ENCODE measurements at regions not wholly inside any gene's neighbourhood (a gene's known extent, or its start where the extent isn't known, plus 50 kb on each side); places are given as distances from the start of the nearest gene placed in this dataset.

- H3K4me3 ChIP-seq (ENCODE audit: low read depth, low read length) = no peak overlapping the region
- no peaks in the 10 kb centered on the region for H3K9me3 ChIP-seq (ENCODE audit: control insufficient read depth, insufficient read depth, low read length)
- H3K36me3 ChIP-seq (ENCODE audit: control insufficient read depth, insufficient read depth, low read length) = no peaks in the 10 kb centered on the region
- no peaks in the 10 kb centered on the region for H3K4me1 ChIP-seq (ENCODE audit: control insufficient read depth, insufficient read depth, low read length)
- no peaks in the 10 kb centered on the region for H3K27me3 ChIP-seq (ENCODE audit: control insufficient read depth, insufficient read depth, low read length)
- 87% methylated on average over 4 of the region's 6 CpGs for WGBS (ENCODE audit: insufficient coverage)
- no peak for DNase-seq (ENCODE audit: low read depth in 4 of 6, low spot score in 6 of 6)
- H3K27ac ChIP-seq (ENCODE audit: low read depth, low read length) = no peak overlapping the region
Observed at GRCh38 chr9:107928701-107929371, 439.3 kb upstream of the KLF4 start.

- no peaks in the 10 kb centered on the region for H3K9me3 ChIP-seq (ENCODE audit: control insufficient read depth, insufficient read depth, low read length)
- no peak overlapping the region for H3K27ac ChIP-seq (ENCODE audit: low read depth, low read length)
- WGBS (ENCODE audit: insufficient coverage) = no CpG with 5 or more reads among the region's 4 CpGs
- DNase-seq (ENCODE audit: low read depth in 4 of 6, low spot score in 6 of 6) = no peak
- H3K27me3 ChIP-seq (ENCODE audit: control insufficient read depth, insufficient read depth, low read length) = no peaks in the 10 kb centered on the region
- H3K4me1 ChIP-seq (ENCODE audit: control insufficient read depth, insufficient read depth, low read length) = no peaks in the 10 kb centered on the region
- no peaks in the 10 kb centered on the region for H3K36me3 ChIP-seq (ENCODE audit: control insufficient read depth, insufficient read depth, low read length)
- no peak overlapping the region for H3K4me3 ChIP-seq (ENCODE audit: low read depth, low read length)
Observed at GRCh38 chr9:107927276-107927675, 437.7 kb upstream of the KLF4 start.

- Histone ChIP-seq H3K9me3 (ENCODE audit: control insufficient read depth, insufficient read depth, low read length) (no peaks in the 10 kb centered on the region), H3K4me3 (ENCODE audit: low read depth, low read length) (no peak overlapping the region), H3K36me3 (ENCODE audit: control insufficient read depth, insufficient read depth, low read length) (no peaks in the 10 kb centered on the region), H3K27ac (ENCODE audit: low read depth, low read length) (no peak overlapping the region), H3K4me1 (ENCODE audit: control insufficient read depth, insufficient read depth, low read length) (no peaks in the 10 kb centered on the region), H3K27me3 (ENCODE audit: control insufficient read depth, insufficient read depth, low read length) (no peaks in the 10 kb centered on the region)
- no CpG with 5 or more reads among the region's 5 CpGs for WGBS (ENCODE audit: insufficient coverage)
- DNase-seq (ENCODE audit: low read depth in 4 of 6, low spot score in 6 of 6) = no peak
Observed at GRCh38 chr9:107925749-107926297, 436.3 kb upstream of the KLF4 start.

- DNase-seq (ENCODE audit: low read depth in 4 of 6, low spot score in 6 of 6) = no peak
- Histone ChIP-seq H3K4me3 (ENCODE audit: low read depth, low read length) (no peak overlapping the region), H3K27ac (ENCODE audit: low read depth, low read length) (no peak overlapping the region), H3K4me1 (ENCODE audit: control insufficient read depth, insufficient read depth, low read length) (peaks cover 7% of the 10 kb centered on the region), H3K27me3 (ENCODE audit: control insufficient read depth, insufficient read depth, low read length) (no peaks in the 10 kb centered on the region), H3K36me3 (ENCODE audit: control insufficient read depth, insufficient read depth, low read length) (no peaks in the 10 kb centered on the region), H3K9me3 (ENCODE audit: control insufficient read depth, insufficient read depth, low read length) (no peaks in the 10 kb centered on the region)
- no CpG with 5 or more reads among the region's 1 CpG for WGBS (ENCODE audit: insufficient coverage)
Observed at GRCh38 chr9:107922260-107922659, 432.7 kb upstream of the KLF4 start.

GRCh38 chr9:107919263-107919662 lies 429.7 kb upstream of the KLF4 start:
- H3K4me1 ChIP-seq (ENCODE audit: control insufficient read depth, insufficient read depth, low read length) = peaks cover 7% of the 10 kb centered on the region
- H3K4me3 ChIP-seq (ENCODE audit: low read depth, low read length) = no peak overlapping the region
- 67% methylated on average over 4 of the region's 6 CpGs for WGBS (ENCODE audit: insufficient coverage)
- no peaks in the 10 kb centered on the region for H3K27me3 ChIP-seq (ENCODE audit: control insufficient read depth, insufficient read depth, low read length)
- no peaks in the 10 kb centered on the region for H3K9me3 ChIP-seq (ENCODE audit: control insufficient read depth, insufficient read depth, low read length)
- no peak overlapping the region for H3K27ac ChIP-seq (ENCODE audit: low read depth, low read length)
- peak in 2 of 6 donors; percentile 17 to 67 for DNase-seq (ENCODE audit: low read depth in 4 of 6, low spot score in 6 of 6)
- no peaks in the 10 kb centered on the region for H3K36me3 ChIP-seq (ENCODE audit: control insufficient read depth, insufficient read depth, low read length)

GRCh38 chr9:107918749-107919148 lies 429.2 kb upstream of the KLF4 start:
- Histone ChIP-seq H3K27me3 (ENCODE audit: control insufficient read depth, insufficient read depth, low read length) (no peaks in the 10 kb centered on the region), H3K4me1 (ENCODE audit: control insufficient read depth, insufficient read depth, low read length) (peaks cover 7% of the 10 kb centered on the region), H3K27ac (ENCODE audit: low read depth, low read length) (no peak overlapping the region), H3K4me3 (ENCODE audit: low read depth, low read length) (no peak overlapping the region), H3K36me3 (ENCODE audit: control insufficient read depth, insufficient read depth, low read length) (no peaks in the 10 kb centered on the region), H3K9me3 (ENCODE audit: control insufficient read depth, insufficient read depth, low read length) (no peaks in the 10 kb centered on the region)
- WGBS (ENCODE audit: insufficient coverage) = 63% methylated on average over 8 of the region's 11 CpGs
- DNase-seq (ENCODE audit: low read depth in 4 of 6, low spot score in 6 of 6) = no peak

- no peak for DNase-seq (ENCODE audit: low read depth in 4 of 6, low spot score in 6 of 6)
- Histone ChIP-seq H3K36me3 (ENCODE audit: control insufficient read depth, insufficient read depth, low read length) (no peaks in the 10 kb centered on the region), H3K4me1 (ENCODE audit: control insufficient read depth, insufficient read depth, low read length) (peaks cover 7% of the 10 kb centered on the region), H3K4me3 (ENCODE audit: low read depth, low read length) (no peak overlapping the region), H3K27me3 (ENCODE audit: control insufficient read depth, insufficient read depth, low read length) (no peaks in the 10 kb centered on the region), H3K9me3 (ENCODE audit: control insufficient read depth, insufficient read depth, low read length) (peaks cover 2% of the 10 kb centered on the region), H3K27ac (ENCODE audit: low read depth, low read length) (no peak overlapping the region)
- no CpG with 5 or more reads among the region's 1 CpG for WGBS (ENCODE audit: insufficient coverage)
Observed at GRCh38 chr9:107914151-107914550, 424.6 kb upstream of the KLF4 start.

GRCh38 chr9:107907715-107908114 lies 418.1 kb upstream of the KLF4 start:
- H3K27me3 ChIP-seq (ENCODE audit: control insufficient read depth, insufficient read depth, low read length) = no peaks in the 10 kb centered on the region
- H3K27ac ChIP-seq (ENCODE audit: low read depth, low read length) = no peak overlapping the region
- no CpG with 5 or more reads among the region's 1 CpG for WGBS (ENCODE audit: insufficient coverage)
- H3K36me3 ChIP-seq (ENCODE audit: control insufficient read depth, insufficient read depth, low read length) = no peaks in the 10 kb centered on the region
- H3K9me3 ChIP-seq (ENCODE audit: control insufficient read depth, insufficient read depth, low read length) = no peaks in the 10 kb centered on the region
- DNase-seq (ENCODE audit: low read depth in 4 of 6, low spot score in 6 of 6) = peak in 1 of 6 donors; percentile 15
- no peak overlapping the region for H3K4me3 ChIP-seq (ENCODE audit: low read depth, low read length)
- H3K4me1 ChIP-seq (ENCODE audit: control insufficient read depth, insufficient read depth, low read length) = no peaks in the 10 kb centered on the region

GRCh38 chr9:107907255-107907654 lies 417.7 kb upstream of the KLF4 start:
- DNase-seq (ENCODE audit: low read depth in 4 of 6, low spot score in 6 of 6) = no peak
- no peaks in the 10 kb centered on the region for H3K9me3 ChIP-seq (ENCODE audit: control insufficient read depth, insufficient read depth, low read length)
- WGBS (ENCODE audit: insufficient coverage) = 100% methylated on average over 1 of the region's 3 CpGs
- no peaks in the 10 kb centered on the region for H3K36me3 ChIP-seq (ENCODE audit: control insufficient read depth, insufficient read depth, low read length)
- no peak overlapping the region for H3K27ac ChIP-seq (ENCODE audit: low read depth, low read length)
- H3K27me3 ChIP-seq (ENCODE audit: control insufficient read depth, insufficient read depth, low read length) = no peaks in the 10 kb centered on the region
- H3K4me3 ChIP-seq (ENCODE audit: low read depth, low read length) = no peak overlapping the region
- H3K4me1 ChIP-seq (ENCODE audit: control insufficient read depth, insufficient read depth, low read length) = no peaks in the 10 kb centered on the region

GRCh38 chr9:107906074-107906473 lies 416.5 kb upstream of the KLF4 start:
- no peak for DNase-seq (ENCODE audit: low read depth in 4 of 6, low spot score in 6 of 6)
- Histone ChIP-seq H3K4me1 (ENCODE audit: control insufficient read depth, insufficient read depth, low read length) (no peaks in the 10 kb centered on the region), H3K27me3 (ENCODE audit: control insufficient read depth, insufficient read depth, low read length) (no peaks in the 10 kb centered on the region), H3K4me3 (ENCODE audit: low read depth, low read length) (no peak overlapping the region), H3K36me3 (ENCODE audit: control insufficient read depth, insufficient read depth, low read length) (no peaks in the 10 kb centered on the region), H3K9me3 (ENCODE audit: control insufficient read depth, insufficient read depth, low read length) (no peaks in the 10 kb centered on the region), H3K27ac (ENCODE audit: low read depth, low read length) (no peak overlapping the region)
- WGBS (ENCODE audit: insufficient coverage) = no CpG with 5 or more reads among the region's 1 CpG
